ENCODE measurements at regions not wholly inside any gene's neighbourhood (a gene's known extent, or its start where the extent isn't known, plus 50 kb on each side); places are given as distances from the start of the nearest gene placed in this dataset.

DNA sequence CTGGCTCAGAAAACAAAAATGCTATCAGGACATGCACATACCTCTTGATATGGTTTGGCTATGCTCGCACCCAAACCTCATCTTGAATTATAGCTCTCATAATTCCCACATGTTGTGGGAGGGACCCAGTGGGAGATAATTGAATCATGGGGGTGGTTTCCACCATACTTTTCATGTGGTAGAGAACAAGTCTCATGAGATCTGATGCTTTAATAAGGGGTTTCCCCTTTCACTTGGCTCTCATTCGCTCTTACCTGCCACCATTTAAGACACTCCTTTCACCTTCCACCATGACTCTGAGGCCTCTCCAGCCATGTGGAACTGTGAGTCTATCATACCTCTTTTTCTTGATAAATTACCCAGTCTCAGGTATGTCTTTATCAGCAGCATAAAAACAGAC, 958.6 kb downstream of the TRAM1L1 start:
- no peaks in the 10 kb centered on the region for H3K36me3 ChIP-seq (ENCODE audit: control insufficient read depth in 2 of 2, insufficient read depth in 1 of 2, low read length in 2 of 2)
- H3K9me3 ChIP-seq (ENCODE audit: control insufficient read depth, insufficient read depth, low read depth, low read length) = no peaks in the 10 kb centered on the region
- TF ChIP-seq HOXA7 (CRISPR knock-in tag; IDR thresholded peaks at IDR 0.05; ENCODE audit: borderline replicate concordance) = no peak
- TF ChIP-seq, protein P1, sequence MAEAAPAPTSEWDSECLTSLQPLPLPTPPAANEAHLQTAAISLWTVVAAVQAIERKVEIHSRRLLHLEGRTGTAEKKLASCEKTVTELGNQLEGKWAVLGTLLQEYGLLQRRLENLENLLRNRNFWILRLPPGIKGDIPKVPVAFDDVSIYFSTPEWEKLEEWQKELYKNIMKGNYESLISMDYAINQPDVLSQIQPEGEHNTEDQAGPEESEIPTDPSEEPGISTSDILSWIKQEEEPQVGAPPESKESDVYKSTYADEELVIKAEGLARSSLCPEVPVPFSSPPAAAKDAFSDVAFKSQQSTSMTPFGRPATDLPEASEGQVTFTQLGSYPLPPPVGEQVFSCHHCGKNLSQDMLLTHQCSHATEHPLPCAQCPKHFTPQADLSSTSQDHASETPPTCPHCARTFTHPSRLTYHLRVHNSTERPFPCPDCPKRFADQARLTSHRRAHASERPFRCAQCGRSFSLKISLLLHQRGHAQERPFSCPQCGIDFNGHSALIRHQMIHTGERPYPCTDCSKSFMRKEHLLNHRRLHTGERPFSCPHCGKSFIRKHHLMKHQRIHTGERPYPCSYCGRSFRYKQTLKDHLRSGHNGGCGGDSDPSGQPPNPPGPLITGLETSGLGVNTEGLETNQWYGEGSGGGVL (tag by site-specific recombination; IDR thresholded peaks at IDR 0.05) = no peak
- no peak for TF ChIP-seq GLI2 (tag by site-specific recombination; IDR thresholded peaks at IDR 0.05; ENCODE audit: borderline replicate concordance, low read depth)
- TF ChIP-seq TRIM28 (IDR thresholded peaks at IDR 0.05; ENCODE audit: borderline replicate concordance, low read length) = no peak
- TF ChIP-seq ZIC2 (tag by site-specific recombination; IDR thresholded peaks at IDR 0.05) = no peak
- TF ChIP-seq, protein P2, sequence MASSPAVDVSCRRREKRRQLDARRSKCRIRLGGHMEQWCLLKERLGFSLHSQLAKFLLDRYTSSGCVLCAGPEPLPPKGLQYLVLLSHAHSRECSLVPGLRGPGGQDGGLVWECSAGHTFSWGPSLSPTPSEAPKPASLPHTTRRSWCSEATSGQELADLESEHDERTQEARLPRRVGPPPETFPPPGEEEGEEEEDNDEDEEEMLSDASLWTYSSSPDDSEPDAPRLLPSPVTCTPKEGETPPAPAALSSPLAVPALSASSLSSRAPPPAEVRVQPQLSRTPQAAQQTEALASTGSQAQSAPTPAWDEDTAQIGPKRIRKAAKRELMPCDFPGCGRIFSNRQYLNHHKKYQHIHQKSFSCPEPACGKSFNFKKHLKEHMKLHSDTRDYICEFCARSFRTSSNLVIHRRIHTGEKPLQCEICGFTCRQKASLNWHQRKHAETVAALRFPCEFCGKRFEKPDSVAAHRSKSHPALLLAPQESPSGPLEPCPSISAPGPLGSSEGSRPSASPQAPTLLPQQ (tag by site-specific recombination; IDR thresholded peaks at IDR 0.05) = no peak
- TF ChIP-seq ZNF701 (tag by site-specific recombination; IDR thresholded peaks at IDR 0.05) = no peak
- no peak for TF ChIP-seq ZNF112 (tag by site-specific recombination; IDR thresholded peaks at IDR 0.05)
- no peak for TF ChIP-seq SCRT2 (tag by site-specific recombination; IDR thresholded peaks at IDR 0.05)
- TF ChIP-seq ZNF350 (tag by site-specific recombination; IDR thresholded peaks at IDR 0.05) = no peak
- no peak for TF ChIP-seq ZNF404 (tag by site-specific recombination; IDR thresholded peaks at IDR 0.05)
- TF ChIP-seq ZNF202 (tag by site-specific recombination; IDR thresholded peaks at IDR 0.05; ENCODE audit: borderline replicate concordance) = no peak
- no peak for TF ChIP-seq ZBTB1 (tag by site-specific recombination; IDR thresholded peaks at IDR 0.05)
- no peak for TF ChIP-seq ZNF585B (tag by site-specific recombination; IDR thresholded peaks at IDR 0.05)
- no peak for TF ChIP-seq ZBTB17 (tag by site-specific recombination; IDR thresholded peaks at IDR 0.05)
- no peak for TF ChIP-seq ZNF146 (tag by site-specific recombination; IDR thresholded peaks at IDR 0.05)
- TF ChIP-seq ZNF473 (tag by site-specific recombination; IDR thresholded peaks at IDR 0.05) = no peak
- TF ChIP-seq, protein P3, sequence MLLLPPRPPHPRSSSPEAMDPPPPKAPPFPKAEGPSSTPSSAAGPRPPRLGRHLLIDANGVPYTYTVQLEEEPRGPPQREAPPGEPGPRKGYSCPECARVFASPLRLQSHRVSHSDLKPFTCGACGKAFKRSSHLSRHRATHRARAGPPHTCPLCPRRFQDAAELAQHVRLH (tag by site-specific recombination; IDR thresholded peaks at IDR 0.05) = no peak
- H3K4me1 ChIP-seq (ENCODE audit: control insufficient read depth, insufficient read depth, low read length) = no peaks in the 10 kb centered on the region
- ChIA-PET POLR2A (no interaction called here), CTCF (no interaction called here)
- no peak overlapping the region for H3K4me3 ChIP-seq (ENCODE audit: low read depth, low read length)
- no peak overlapping the region for H3K27ac ChIP-seq (ENCODE audit: extremely low read depth, low read depth, low read length)

DNA sequence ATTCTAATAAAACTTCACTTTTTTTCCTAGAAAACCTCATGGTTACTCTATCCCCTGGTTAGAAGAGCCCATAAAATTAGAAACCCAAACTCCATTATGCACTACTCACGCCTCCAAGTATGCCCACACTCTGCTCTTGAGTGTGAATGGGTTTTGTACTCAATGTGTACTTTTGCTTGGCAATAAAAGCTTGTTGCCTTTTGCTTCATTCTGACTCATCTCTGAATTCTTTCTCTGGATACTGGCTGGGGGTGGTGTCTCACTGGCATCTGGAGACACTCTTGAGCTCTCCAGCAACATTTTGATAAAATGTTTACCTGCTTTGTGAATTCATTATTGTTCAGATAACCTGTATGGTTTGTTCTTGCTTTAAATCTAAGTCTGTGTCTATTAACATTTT, 963.3 kb downstream of the TRAM1L1 start:
- H3K36me3 ChIP-seq (ENCODE audit: control insufficient read depth in 2 of 2, insufficient read depth in 1 of 2, low read length in 2 of 2) = no peaks in the 10 kb centered on the region
- CTCF ChIA-PET = no interaction called here
- POLR2A ChIA-PET = no interaction called here
- no peaks in the 10 kb centered on the region for H3K4me1 ChIP-seq (ENCODE audit: control insufficient read depth, insufficient read depth, low read length)
- H3K4me3 ChIP-seq (ENCODE audit: low read depth, low read length) = no peak overlapping the region
- TF ChIP-seq EGR2 (tag by site-specific recombination; IDR thresholded peaks at IDR 0.05; ENCODE audit: low read depth) = peak; percentile 29; the same call in 1 of the 2 replicates
- TF ChIP-seq GLIS2 (tag by site-specific recombination; IDR thresholded peaks at IDR 0.05) = no peak
- peak; percentile 24; the same call in 1 of the 2 replicates for TF ChIP-seq ZFHX2 (tag by site-specific recombination; conservative IDR thresholded peaks at IDR 0.05)
- TF ChIP-seq IKZF3 (tag by site-specific recombination; IDR thresholded peaks at IDR 0.05) = no peak
- TF ChIP-seq, protein P4, sequence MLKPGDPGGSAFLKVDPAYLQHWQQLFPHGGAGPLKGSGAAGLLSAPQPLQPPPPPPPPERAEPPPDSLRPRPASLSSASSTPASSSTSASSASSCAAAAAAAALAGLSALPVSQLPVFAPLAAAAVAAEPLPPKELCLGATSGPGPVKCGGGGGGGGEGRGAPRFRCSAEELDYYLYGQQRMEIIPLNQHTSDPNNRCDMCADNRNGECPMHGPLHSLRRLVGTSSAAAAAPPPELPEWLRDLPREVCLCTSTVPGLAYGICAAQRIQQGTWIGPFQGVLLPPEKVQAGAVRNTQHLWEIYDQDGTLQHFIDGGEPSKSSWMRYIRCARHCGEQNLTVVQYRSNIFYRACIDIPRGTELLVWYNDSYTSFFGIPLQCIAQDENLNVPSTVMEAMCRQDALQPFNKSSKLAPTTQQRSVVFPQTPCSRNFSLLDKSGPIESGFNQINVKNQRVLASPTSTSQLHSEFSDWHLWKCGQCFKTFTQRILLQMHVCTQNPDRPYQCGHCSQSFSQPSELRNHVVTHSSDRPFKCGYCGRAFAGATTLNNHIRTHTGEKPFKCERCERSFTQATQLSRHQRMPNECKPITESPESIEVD (tag by site-specific recombination; IDR thresholded peaks at IDR 0.05) = no peak
- no peaks in the 10 kb centered on the region for H3K9me3 ChIP-seq (ENCODE audit: control insufficient read depth, insufficient read depth, low read depth, low read length)
- no peak overlapping the region for H3K27ac ChIP-seq (ENCODE audit: extremely low read depth, low read depth, low read length)
